K562 (cell line): ENCODE measurements at regions not wholly inside any gene's neighbourhood (a gene's known extent, or its start where the extent isn't known, plus 50 kb on each side); places are given as distances from the start of the nearest gene placed in this dataset.

Experiments used
- ATAC-seq: fragments of 200-7000 bp; cut with Tn5 transposase; 3 replicates; pipeline ENCODE4 v1.9.1; 2020; ENCODE audit warnings: moderate library complexity
- BruUV-seq: library from RNA; stranded (reverse); fragments of 400-500 nt; replicated peaks from 2 replicates; lab custom pipeline; 2021; lab: Mats Ljungman, UMichigan
- CTCF ChIA-PET: fragments of 300-600 bp; formaldehyde crosslinking; extraction: SDS; loops from one replicate; lab custom pipeline; 2021; ENCODE audit warnings: low intra/inter-chr PET ratio; lab: Yijun Ruan, JAX
- POLR2A ChIA-PET: fragments of 300-600, 350-650 bp; sonication (Branson Sonifier 250); formaldehyde crosslinking; extraction: SDS; loops from one replicate; lab custom pipeline; 2021; ENCODE audit warnings: antibody characterized with exemption, inconsistent platforms; lab: Yijun Ruan, JAX
- DNase-seq, 4 experiments: peaks; one replicate each; pipeline versions ENCODE4 v3.0.0 to v3.0.0-alpha.2; 2011 to 2018; ENCODE audit warnings: low spot score in 3 of 4, mixed read lengths in 3 of 4; ENCODE audit errors: extremely low read depth in 1 of 4
- FAIRE-seq: peaks from 2 replicates; lab custom pipeline; 2011; peaks lifted over from hg19 to GRCh38; lab: Jason Lieb, UNC
- H2AFZ ChIP-seq: 2 replicates; pipeline ENCODE4 v1.6.0; 2011; ENCODE audit warnings: low read depth, low read length, control low read depth, inconsistent platforms
- H3K27ac ChIP-seq: fragments of 200-600 bp; 3 replicates; pipeline ENCODE4 v1.8.0; 2011; ENCODE audit warnings: low read depth, mild to moderate bottlenecking, control low read depth, inconsistent platforms, low read length, moderate library complexity, mixed read lengths; ENCODE audit errors: extremely low read depth
- H3K27me3 ChIP-seq, 2 experiments: fragments of 300-600 bp in 1 of 2; 2 replicates in 1 of 2; 3 replicates in 1 of 2; pipeline versions ENCODE4 v1.6.0 to v1.8.0; 2011; ENCODE audit warnings: inconsistent platforms in 2 of 2, low read length in 2 of 2, mild to moderate bottlenecking in 1 of 2, mixed read lengths in 1 of 2, moderate library complexity in 1 of 2; ENCODE audit not compliant: control insufficient read depth in 2 of 2, insufficient read depth in 2 of 2
- H3K36me3 ChIP-seq: fragments of 300-600 bp; 3 replicates; pipeline ENCODE4 v1.8.0; 2011; ENCODE audit warnings: mild to moderate bottlenecking, low read length, inconsistent platforms; ENCODE audit not compliant: control insufficient read depth, insufficient read depth
- H3K4me1 ChIP-seq, 2 experiments: fragments of 200-600 bp in 1 of 2; replicated peaks in 1 of 2; 2 replicates in 1 of 2; 3 replicates in 1 of 2; pipeline versions ENCODE4 v1.5.1 to v1.8.0; 2011; ENCODE audit warnings: inconsistent platforms in 2 of 2, low read length in 2 of 2, mild to moderate bottlenecking in 1 of 2, mixed read lengths in 1 of 2, moderate library complexity in 1 of 2; ENCODE audit not compliant: control insufficient read depth in 2 of 2, insufficient read depth in 2 of 2
- H3K4me2 ChIP-seq: 2 replicates; pipeline ENCODE4 v1.6.1; 2011; ENCODE audit warnings: low read length, control low read depth, inconsistent platforms, mixed read lengths; ENCODE audit not compliant: insufficient read depth
- H3K4me3 ChIP-seq: fragments of 200-600 bp; sonication (generic), shearing (Covaris generic); 2 replicates; pipeline ENCODE4 v1.5.1; 2016; ENCODE audit warnings: control low read depth, inconsistent platforms
- H3K79me2 ChIP-seq: fragments of 200-600 bp; 3 replicates; pipeline ENCODE4 v1.8.0; 2011; ENCODE audit warnings: low read length, inconsistent platforms; ENCODE audit not compliant: control insufficient read depth, insufficient read depth
- H3K9ac ChIP-seq, 2 experiments: 2 replicates each; pipeline versions ENCODE4 v1.6.0 to v1.6.1; 2011; ENCODE audit warnings: low read depth in 2 of 2, low read length in 2 of 2, control low read depth in 1 of 2, inconsistent platforms in 1 of 2, mild to moderate bottlenecking in 1 of 2, mixed read lengths in 1 of 2; ENCODE audit not compliant: insufficient read depth in 1 of 2
- H3K9me1 ChIP-seq: one replicate; pipeline ENCODE4 v1.6.0; 2011; ENCODE audit warnings: inconsistent platforms, mild to moderate bottlenecking, low read length, moderate library complexity; ENCODE audit not compliant: control insufficient read depth, insufficient read depth
- H3K9me3 ChIP-seq: replicated peaks from 2 replicates; pipeline ENCODE4 v1.5.1; 2011; ENCODE audit warnings: low read depth, low read length, inconsistent platforms; ENCODE audit not compliant: control insufficient read depth, insufficient read depth
- H4K20me1 ChIP-seq: replicated peaks from 2 replicates; pipeline ENCODE4 v1.6.1; 2011; ENCODE audit warnings: low read length, inconsistent platforms, mixed read lengths; ENCODE audit not compliant: control insufficient read depth, insufficient read depth
- HDAC2 ChIP-seq: fragments of 450-650 bp; IDR thresholded peaks from 2 replicates; pipeline ENCODE4 v1.6.1; 2016; ENCODE audit warnings: mild to moderate bottlenecking
- TAF9B ChIP-seq: fragments of 450-650 bp; IDR thresholded peaks from 2 replicates; pipeline ENCODE4 v1.6.1; 2018; ENCODE audit warnings: mild to moderate bottlenecking; ENCODE audit not compliant: partially characterized antibody
- TGIF2 ChIP-seq: sonication (generic); formaldehyde crosslinking; IDR thresholded peaks from 2 replicates; pipeline ENCODE4 v1.8.1; 2022; ENCODE audit warnings: mild to moderate bottlenecking, missing genetic modification reagents, moderate library complexity
- ZNF384 ChIP-seq: IDR thresholded peaks from 2 replicates; pipeline ENCODE4 v1.6.1; 2012; ENCODE audit warnings: low read depth, low read length, improper control_type of control experiment
- WGBS: fragments of 100-300 bp; shearing (Covaris generic); methylation state at CpG from one replicate; pipeline ENCODE4 v1.1.6; 2016; ENCODE audit warnings: low coverage, mixed read lengths; ENCODE audit not compliant: insufficient coverage; ENCODE audit errors: missing lambda C conversion rate; 5-methylcytosine and 5-hydroxymethylcytosine counted together
- in situ Hi-C: fragments of 300-500 bp; cut with MboI; formaldehyde crosslinking; loops from 4 replicates; pipeline ENCODE4 v1.15.0; 2018; ENCODE audit warnings: inconsistent platforms, mixed read lengths
- intact Hi-C: fragments of 100-400 bp; cut with micrococcal nuclease; formaldehyde crosslinking; loops from 2 replicates; pipeline ENCODE4 v1.14.2; 2022
- TF ChIP-seq, protein P1 (sequence below): sonication (generic); formaldehyde crosslinking; IDR thresholded peaks from 2 replicates; pipeline ENCODE4 v1.8.0; 2023; ENCODE audit warnings: mild to moderate bottlenecking, missing genetic modification reagents
- TF ChIP-seq, protein P2 (sequence below): fragments of 450-650 bp; IDR thresholded peaks from 2 replicates; pipeline ENCODE4 v1.6.1; 2017; ENCODE audit warnings: antibody characterized with exemption, mild to moderate bottlenecking

DNA sequence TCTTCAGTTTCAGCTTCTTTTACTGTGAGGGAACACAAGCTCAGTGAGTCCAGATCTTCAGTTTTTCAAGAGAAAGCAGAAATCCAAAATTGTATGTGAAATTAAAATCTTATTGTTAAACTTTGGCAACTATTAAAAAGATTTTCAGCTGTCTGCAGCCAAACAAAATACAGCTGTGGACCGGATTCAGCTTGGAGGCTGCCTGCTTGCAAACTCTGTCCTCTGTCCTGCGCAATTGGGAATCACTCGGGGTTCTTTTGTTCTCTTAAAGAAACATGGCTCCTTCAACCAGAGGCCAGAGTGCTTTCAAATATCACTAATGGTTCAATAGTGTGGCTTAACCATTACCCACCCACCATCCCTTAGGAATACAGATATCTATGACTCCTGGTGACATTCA, 201.2 kb downstream of the CHIC2 start:
- Histone ChIP-seq H3K9me1 (no peaks in the 10 kb centered on the region), H3K9me3 (no peaks in the 10 kb centered on the region), H3K4me2 (no peak overlapping the region), H2AFZ (no peak overlapping the region), H3K36me3 (no peaks in the 10 kb centered on the region), H3K4me3 (no peak overlapping the region), H3K27me3 (no peaks in the 10 kb centered on the region), H3K9ac (no peak overlapping the region), H4K20me1 (no peaks in the 10 kb centered on the region), H3K79me2 (no peaks in the 10 kb centered on the region)
- intact Hi-C loops (no loop called here), in situ Hi-C loops (no loop called here)
- FAIRE-seq: no peak
- 0% methylated on average over 3 of the region's 3 CpGs for WGBS
- CTCF ChIA-PET: no interaction called here
- POLR2A ChIA-PET: interaction anchor here (0.5 to 1.0 kb wide), 2 partner anchors 23 to 1498 kb away, joined by 3 to 4 read pairs; no protein-coding TSS in a partner anchor
- BruUV-seq: no TSS peak
- no peak for TF ChIP-seq ZNF384
- TF ChIP-seq, protein P1, sequence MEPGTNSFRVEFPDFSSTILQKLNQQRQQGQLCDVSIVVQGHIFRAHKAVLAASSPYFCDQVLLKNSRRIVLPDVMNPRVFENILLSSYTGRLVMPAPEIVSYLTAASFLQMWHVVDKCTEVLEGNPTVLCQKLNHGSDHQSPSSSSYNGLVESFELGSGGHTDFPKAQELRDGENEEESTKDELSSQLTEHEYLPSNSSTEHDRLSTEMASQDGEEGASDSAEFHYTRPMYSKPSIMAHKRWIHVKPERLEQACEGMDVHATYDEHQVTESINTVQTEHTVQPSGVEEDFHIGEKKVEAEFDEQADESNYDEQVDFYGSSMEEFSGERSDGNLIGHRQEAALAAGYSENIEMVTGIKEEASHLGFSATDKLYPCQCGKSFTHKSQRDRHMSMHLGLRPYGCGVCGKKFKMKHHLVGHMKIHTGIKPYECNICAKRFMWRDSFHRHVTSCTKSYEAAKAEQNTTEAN (CRISPR knock-in tag): no peak
- TF ChIP-seq, all 486 proteins: peak for 0
- H3K4me1 ChIP-seq: no peaks in the 10 kb centered on the region
- ATAC-seq (no peak), DNase-seq (no peak)
- H3K27ac ChIP-seq: no peak overlapping the region

DNA sequence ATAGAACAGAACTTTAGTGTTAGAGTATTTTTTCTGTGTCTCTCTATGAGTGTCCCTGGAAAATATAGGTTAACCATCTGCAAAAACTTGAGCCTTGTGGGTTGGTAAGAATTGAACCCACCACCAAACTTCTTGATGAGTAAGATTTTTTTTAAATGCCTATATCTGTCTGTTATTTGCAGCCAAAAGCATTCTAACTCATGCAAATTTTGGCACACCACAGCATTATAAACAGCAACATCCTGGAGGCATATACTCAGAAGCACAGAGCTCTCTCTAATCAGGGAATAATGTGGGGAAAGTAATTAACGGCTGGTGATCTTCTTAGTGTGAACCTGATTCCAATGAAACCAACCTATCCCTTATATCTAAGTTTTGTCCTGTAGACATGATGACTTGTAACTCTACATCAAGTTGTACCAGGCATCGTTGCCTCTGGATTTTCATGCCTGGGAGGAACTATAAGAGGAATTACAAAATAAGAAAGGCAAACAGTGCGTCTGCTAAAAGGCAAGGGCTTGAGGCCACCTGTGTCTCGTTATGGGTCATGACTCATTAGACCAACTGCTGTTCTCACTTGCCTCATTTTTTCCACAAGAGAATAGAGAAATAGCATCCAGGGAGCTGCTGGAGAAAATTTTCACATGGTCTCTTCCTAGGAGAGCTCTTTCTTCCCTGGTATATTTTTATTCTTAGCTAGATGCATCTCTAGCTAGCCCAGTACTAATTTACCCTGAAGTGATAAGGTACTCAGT, 202.4 kb downstream of the CHIC2 start:
- WGBS: 0% methylated on average over 4 of the region's 4 CpGs
- no peak overlapping the region for H2AFZ ChIP-seq
- ChIA-PET POLR2A (no interaction called here), CTCF (no interaction called here)
- DNase-seq (no peak), ATAC-seq (no peak), FAIRE-seq (no peak)
- in situ Hi-C loops (no loop called here), intact Hi-C loops (no loop called here)
- no peak overlapping the region for H3K4me3 ChIP-seq
- no peaks in the 10 kb centered on the region for H4K20me1 ChIP-seq
- no peaks in the 10 kb centered on the region for H3K79me2 ChIP-seq
- no peaks in the 10 kb centered on the region for H3K9me3 ChIP-seq
- no peaks in the 10 kb centered on the region for H3K36me3 ChIP-seq
- H3K27ac ChIP-seq: no peak overlapping the region
- H3K27me3 ChIP-seq: no peaks in the 10 kb centered on the region
- no peaks in the 10 kb centered on the region for H3K4me1 ChIP-seq
- BruUV-seq: no TSS peak
- no peaks in the 10 kb centered on the region for H3K9me1 ChIP-seq
- no peak overlapping the region for H3K4me2 ChIP-seq
- no peak overlapping the region for H3K9ac ChIP-seq
- TF ChIP-seq, protein P2, sequence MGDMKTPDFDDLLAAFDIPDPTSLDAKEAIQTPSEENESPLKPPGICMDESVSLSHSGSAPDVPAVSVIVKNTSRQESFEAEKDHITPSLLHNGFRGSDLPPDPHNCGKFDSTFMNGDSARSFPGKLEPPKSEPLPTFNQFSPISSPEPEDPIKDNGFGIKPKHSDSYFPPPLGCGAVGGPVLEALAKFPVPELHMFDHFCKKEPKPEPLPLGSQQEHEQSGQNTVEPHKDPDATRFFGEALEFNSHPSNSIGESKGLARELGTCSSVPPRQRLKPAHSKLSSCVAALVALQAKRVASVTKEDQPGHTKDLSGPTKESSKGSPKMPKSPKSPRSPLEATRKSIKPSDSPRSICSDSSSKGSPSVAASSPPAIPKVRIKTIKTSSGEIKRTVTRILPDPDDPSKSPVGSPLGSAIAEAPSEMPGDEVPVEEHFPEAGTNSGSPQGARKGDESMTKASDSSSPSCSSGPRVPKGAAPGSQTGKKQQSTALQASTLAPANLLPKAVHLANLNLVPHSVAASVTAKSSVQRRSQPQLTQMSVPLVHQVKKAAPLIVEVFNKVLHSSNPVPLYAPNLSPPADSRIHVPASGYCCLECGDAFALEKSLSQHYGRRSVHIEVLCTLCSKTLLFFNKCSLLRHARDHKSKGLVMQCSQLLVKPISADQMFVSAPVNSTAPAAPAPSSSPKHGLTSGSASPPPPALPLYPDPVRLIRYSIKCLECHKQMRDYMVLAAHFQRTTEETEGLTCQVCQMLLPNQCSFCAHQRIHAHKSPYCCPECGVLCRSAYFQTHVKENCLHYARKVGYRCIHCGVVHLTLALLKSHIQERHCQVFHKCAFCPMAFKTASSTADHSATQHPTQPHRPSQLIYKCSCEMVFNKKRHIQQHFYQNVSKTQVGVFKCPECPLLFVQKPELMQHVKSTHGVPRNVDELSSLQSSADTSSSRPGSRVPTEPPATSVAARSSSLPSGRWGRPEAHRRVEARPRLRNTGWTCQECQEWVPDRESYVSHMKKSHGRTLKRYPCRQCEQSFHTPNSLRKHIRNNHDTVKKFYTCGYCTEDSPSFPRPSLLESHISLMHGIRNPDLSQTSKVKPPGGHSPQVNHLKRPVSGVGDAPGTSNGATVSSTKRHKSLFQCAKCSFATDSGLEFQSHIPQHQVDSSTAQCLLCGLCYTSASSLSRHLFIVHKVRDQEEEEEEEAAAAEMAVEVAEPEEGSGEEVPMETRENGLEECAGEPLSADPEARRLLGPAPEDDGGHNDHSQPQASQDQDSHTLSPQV: no peak
- TF ChIP-seq TAF9B: no peak
- no peak for TF ChIP-seq TGIF2 (CRISPR knock-in tag)
- no peak for TF ChIP-seq HDAC2
